ENCODE measurements at regions not wholly inside any gene's neighbourhood (a gene's known extent, or its start where the extent isn't known, plus 50 kb on each side); places are given as distances from the start of the nearest gene placed in this dataset.

DNA sequence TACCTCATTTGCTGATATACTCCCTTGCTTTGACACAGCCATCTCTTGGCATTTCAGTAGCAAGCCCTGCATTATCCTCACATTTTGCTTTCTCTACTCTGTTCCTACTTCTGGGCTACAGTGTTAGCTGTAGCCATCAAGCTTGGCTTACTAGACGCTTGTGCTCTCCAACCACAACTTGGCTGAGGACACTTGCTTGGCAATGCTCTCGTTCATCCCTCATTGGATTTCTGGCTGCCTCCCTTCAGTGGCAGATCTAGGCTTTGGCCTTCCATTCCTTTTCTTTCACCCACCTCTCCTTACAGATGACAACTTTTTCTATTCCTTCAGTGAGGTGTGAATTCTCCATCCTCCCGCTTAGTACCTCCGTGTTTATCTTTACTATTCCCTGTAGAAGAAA lies 428.7 kb upstream of the LRRC7 start:
- FAIRE-seq (no peak), DNase-seq (ENCODE audit: insufficient read length, low spot score) (no peak)
- TF ChIP-seq, protein P1, sequence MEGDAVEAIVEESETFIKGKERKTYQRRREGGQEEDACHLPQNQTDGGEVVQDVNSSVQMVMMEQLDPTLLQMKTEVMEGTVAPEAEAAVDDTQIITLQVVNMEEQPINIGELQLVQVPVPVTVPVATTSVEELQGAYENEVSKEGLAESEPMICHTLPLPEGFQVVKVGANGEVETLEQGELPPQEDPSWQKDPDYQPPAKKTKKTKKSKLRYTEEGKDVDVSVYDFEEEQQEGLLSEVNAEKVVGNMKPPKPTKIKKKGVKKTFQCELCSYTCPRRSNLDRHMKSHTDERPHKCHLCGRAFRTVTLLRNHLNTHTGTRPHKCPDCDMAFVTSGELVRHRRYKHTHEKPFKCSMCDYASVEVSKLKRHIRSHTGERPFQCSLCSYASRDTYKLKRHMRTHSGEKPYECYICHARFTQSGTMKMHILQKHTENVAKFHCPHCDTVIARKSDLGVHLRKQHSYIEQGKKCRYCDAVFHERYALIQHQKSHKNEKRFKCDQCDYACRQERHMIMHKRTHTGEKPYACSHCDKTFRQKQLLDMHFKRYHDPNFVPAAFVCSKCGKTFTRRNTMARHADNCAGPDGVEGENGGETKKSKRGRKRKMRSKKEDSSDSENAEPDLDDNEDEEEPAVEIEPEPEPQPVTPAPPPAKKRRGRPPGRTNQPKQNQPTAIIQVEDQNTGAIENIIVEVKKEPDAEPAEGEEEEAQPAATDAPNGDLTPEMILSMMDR (IDR thresholded peaks at IDR 0.05; ENCODE audit: insufficient read depth, missing control alignments) = no peak

DNA sequence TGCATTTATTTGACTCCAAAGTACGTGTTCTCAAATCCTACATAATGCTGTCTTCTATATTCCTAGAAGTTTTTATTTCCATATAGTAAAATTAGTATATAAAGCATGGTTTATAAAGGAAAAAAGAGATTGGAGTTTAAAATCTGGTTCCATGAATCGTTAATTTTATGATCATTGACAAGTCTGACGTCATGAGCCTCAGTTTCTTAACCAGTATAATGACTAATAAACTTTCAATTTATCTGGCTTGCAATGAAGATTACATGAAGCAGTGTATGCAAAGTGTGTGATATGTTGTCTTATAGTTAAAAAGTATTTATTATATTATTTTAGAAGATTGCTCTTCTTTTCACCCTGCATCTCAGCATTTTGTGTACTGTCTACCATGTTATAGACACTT lies 421.4 kb upstream of the LRRC7 start:
- DNase-seq (ENCODE audit: insufficient read length, low spot score) = no peak
- FAIRE-seq = no peak
- TF ChIP-seq, protein P1 (IDR thresholded peaks at IDR 0.05; ENCODE audit: insufficient read depth, missing control alignments) = no peak

DNA sequence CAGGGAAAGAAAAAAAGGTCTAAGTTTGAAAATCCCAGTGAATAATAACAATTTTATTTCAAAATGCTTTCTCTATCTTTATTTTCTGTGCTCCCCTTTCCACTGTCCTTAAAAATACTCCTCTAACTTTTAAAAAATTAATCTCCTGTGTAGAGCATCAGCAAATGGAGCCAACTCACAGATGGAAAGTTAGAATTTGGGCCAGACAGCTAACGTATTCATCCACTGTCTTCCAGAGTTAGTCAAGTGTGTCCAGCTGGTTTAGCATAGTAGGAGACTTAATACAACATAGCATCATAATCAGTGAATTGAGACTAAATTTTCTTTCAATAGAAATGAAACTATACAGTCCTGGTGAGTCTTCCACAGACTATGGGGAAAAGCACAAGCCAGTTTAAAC lies 419.0 kb upstream of the LRRC7 start:
- DNase-seq (ENCODE audit: insufficient read length, low spot score) (no peak), FAIRE-seq (no peak)

GRCh38 chr1:69157046-69157756 lies 410.5 kb upstream of the LRRC7 start:
- FAIRE-seq (no peak), DNase-seq (ENCODE audit: insufficient read length, low spot score) (no peak)
- TF ChIP-seq, protein P1 (IDR thresholded peaks at IDR 0.05; ENCODE audit: insufficient read depth, missing control alignments) = no peak

More for the DNA sequence above, 419.0 kb upstream of the LRRC7 start:
- TF ChIP-seq, protein P1 (IDR thresholded peaks at IDR 0.05; ENCODE audit: insufficient read depth, missing control alignments) = no peak

DNA sequence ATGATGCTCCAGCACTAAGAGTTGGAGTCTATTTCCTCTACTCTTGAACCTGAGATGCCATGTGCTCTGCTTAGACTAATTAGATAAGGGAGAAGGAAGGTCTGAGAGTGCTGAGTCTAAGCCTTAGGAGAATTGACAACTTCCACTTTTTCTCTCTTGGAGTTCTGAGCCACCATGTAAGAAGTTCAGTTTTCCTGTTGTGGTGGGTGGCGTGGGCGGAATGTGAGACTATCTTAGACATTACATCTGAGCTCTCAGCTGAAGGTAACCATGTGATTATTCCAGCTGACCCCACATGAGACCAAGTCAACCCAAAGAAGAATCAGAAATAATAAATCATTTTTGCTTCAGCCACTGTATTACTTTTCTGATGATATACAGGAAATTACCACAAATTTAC lies 404.5 kb upstream of the LRRC7 start:
- no peak for FAIRE-seq

GRCh38 chr1:69163779-69164178 lies 403.9 kb upstream of the LRRC7 start:
- TF ChIP-seq, protein P1 (IDR thresholded peaks at IDR 0.05; ENCODE audit: insufficient read depth, missing control alignments) = no peak
- DNase-seq (ENCODE audit: insufficient read length, low spot score) = no peak
- FAIRE-seq = no peak

More for the DNA sequence above, 404.5 kb upstream of the LRRC7 start:
- no peak for DNase-seq (ENCODE audit: insufficient read length, low spot score)
- TF ChIP-seq, protein P1 (IDR thresholded peaks at IDR 0.05; ENCODE audit: insufficient read depth, missing control alignments) = no peak

GRCh38 chr1:69167876-69168275 lies 399.8 kb upstream of the LRRC7 start:
- no peak for FAIRE-seq
- no peak for DNase-seq (ENCODE audit: insufficient read length, low spot score)
- TF ChIP-seq, protein P1 (IDR thresholded peaks at IDR 0.05; ENCODE audit: insufficient read depth, missing control alignments) = no peak

All from D721Med (cell line).